ENCODE measurements at regions not wholly inside any gene's neighbourhood (a gene's known extent, or its start where the extent isn't known, plus 50 kb on each side); places are given as distances from the start of the nearest gene placed in this dataset.

DNA sequence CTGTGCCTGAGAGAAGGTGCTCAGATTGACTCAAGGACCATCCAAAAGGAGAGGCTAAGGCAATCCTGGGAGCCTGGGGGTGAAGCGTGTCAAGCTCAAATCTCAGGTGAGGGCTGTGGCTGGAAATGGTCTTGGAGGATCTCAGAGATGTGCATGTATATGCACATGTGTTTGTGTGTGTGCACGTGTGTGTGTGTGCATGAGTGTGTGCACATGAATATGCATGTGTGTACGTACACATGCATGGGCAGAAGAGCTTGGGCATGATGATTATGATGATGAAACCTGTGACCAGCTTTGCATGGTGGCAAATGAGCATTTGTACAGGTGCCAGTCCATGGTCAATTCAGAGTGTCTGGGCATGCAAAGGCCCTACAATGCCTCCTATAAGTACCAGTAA is 326.6 kb downstream of the CXCL12 start:
- TF ChIP-seq SNAI2 (CRISPR knock-in tag; IDR thresholded peaks at IDR 0.05) (no peak), ZFP30 (CRISPR knock-in tag; IDR thresholded peaks at IDR 0.05) (no peak), ZNF8 (CRISPR knock-in tag; IDR thresholded peaks at IDR 0.05) (no peak), PATZ1 (CRISPR knock-in tag; IDR thresholded peaks at IDR 0.05; ENCODE audit: borderline replicate concordance) (no peak), ISL1 (CRISPR knock-in tag; IDR thresholded peaks at IDR 0.05) (no peak), ESRRG (CRISPR knock-in tag; IDR thresholded peaks at IDR 0.05) (no peak)
- TF ChIP-seq, protein P1, sequence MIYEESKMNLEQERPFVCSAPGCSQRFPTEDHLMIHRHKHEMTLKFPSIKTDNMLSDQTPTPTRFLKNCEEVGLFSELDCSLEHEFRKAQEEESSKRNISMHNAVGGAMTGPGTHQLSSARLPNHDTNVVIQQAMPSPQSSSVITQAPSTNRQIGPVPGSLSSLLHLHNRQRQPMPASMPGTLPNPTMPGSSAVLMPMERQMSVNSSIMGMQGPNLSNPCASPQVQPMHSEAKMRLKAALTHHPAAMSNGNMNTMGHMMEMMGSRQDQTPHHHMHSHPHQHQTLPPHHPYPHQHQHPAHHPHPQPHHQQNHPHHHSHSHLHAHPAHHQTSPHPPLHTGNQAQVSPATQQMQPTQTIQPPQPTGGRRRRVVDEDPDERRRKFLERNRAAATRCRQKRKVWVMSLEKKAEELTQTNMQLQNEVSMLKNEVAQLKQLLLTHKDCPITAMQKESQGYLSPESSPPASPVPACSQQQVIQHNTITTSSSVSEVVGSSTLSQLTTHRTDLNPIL (CRISPR knock-in tag; IDR thresholded peaks at IDR 0.05; ENCODE audit: low read depth): no peak
- TF ChIP-seq, protein P2, sequence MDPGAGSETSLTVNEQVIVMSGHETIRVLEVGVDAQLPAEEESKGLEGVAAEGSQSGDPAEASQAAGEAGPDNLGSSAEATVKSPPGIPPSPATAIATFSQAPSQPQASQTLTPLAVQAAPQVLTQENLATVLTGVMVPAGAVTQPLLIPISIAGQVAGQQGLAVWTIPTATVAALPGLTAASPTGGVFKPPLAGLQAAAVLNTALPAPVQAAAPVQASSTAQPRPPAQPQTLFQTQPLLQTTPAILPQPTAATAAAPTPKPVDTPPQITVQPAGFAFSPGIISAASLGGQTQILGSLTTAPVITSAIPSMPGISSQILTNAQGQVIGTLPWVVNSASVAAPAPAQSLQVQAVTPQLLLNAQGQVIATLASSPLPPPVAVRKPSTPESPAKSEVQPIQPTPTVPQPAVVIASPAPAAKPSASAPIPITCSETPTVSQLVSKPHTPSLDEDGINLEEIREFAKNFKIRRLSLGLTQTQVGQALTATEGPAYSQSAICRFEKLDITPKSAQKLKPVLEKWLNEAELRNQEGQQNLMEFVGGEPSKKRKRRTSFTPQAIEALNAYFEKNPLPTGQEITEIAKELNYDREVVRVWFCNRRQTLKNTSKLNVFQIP (CRISPR knock-in tag; IDR thresholded peaks at IDR 0.05; ENCODE audit: borderline replicate concordance, low read depth): no peak

All from SK-N-SH treated with all-trans-retinoic acid at 6 μM for 48 hours (cell line).